Islet of Langerhans (tissue), 1 donor: ENCODE measurements at regions not wholly inside any gene's neighbourhood (a gene's known extent, or its start where the extent isn't known, plus 50 kb on each side); places are given as distances from the start of the nearest gene placed in this dataset.
"Not testable (repeated sequence)": the region's sequence is repeated elsewhere in the genome, so short reads cannot be mapped to it uniquely, and the experiment has no call there.

ENCODE experiments used
- FAIRE-seq: peaks from one replicate; lab custom pipeline; 2011; peaks lifted over from hg19 to GRCh38; lab: Jason Lieb, UNC

- not testable (repeated sequence) for FAIRE-seq
These were observed 562.8 kb downstream of the ZBBX start for GRCh38 chr3:166817269-166817668.

GRCh38 chr3:166810741-166811445 is 569.2 kb downstream of the ZBBX start:
- FAIRE-seq = no peak

DNA sequence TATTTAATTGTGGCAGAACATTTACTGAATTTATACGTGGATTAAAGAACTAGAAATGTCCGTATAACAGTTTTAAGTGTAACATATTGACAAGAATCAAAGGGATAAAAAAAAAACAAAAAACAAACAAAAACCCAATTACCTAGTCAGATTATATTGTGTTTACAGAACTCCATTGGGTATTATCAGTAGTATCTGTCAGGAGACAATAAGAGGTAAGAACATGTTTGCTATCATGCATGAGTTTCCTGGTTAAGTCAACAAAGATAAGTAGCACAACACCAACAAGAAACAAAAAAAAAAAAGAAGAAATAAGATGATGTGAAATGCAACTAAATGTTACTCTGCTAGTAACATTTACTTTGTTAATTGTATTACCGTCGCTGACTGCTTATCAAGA is 570.6 kb downstream of the ZBBX start:
- FAIRE-seq = no peak

- no peak for FAIRE-seq
These were observed 591.2 kb downstream of the ZBBX start for GRCh38 chr3:166788936-166789335.

DNA sequence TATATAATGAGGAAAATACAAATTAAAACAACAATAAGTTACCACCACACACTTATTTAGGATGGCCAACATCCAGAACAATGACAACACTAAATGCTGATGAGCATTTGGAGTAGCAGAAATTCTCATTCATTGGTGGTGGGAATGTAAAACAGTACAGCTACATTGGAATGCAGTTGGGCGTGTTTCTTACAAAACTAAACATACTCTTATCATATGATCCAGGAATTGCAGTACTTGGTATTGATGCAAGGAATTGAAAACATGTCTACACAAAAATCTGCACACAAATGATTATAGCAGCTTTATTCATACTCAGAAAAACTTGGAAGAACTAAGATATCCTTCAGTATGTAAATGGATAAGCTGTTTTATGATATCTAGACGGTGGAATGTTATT is 594.2 kb downstream of the ZBBX start:
- FAIRE-seq = no peak

GRCh38 chr3:166783206-166783605 is 596.9 kb downstream of the ZBBX start:
- FAIRE-seq = no peak

GRCh38 chr3:166764698-166765318 is 615.3 kb downstream of the ZBBX start:
- FAIRE-seq = no peak

DNA sequence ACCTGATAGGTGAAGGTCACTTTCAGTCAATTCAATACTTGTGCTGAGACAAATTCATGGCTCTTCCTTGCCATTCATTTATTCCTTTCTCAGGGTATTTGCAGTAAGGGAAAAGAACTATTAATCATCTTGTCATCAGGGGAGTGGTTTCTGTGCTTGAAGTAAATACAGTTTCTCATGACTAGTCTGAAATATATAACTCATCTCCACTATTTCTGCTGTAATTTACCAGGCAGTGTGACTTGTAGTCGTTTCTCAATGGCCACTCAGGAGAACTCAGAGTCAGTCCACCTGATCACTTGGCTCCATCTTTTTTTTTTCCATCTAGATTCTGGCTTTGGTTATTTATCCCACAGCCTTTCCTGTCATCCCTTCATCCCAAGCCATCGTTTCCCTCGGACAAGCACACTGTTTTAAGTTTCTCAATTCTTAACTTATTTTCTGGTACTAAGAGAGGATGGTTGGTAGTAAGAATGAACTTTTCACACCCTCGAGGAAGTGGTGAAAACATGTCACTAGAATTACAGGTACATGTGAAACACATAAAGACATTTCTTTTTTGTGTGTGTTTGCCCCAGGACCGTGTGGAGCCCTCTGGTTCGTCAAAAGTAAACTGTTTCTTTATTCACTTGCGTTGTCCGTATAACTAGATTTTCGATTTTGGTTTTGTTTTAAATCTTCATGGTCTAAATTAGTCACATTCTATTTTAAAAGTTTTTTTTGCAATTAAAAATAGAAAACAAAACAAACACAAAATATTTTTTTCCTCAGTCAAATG is 620.2 kb downstream of the ZBBX start:
- no peak for FAIRE-seq

- FAIRE-seq = no peak
These were observed 627.9 kb downstream of the ZBBX start for GRCh38 chr3:166752214-166752613.

DNA sequence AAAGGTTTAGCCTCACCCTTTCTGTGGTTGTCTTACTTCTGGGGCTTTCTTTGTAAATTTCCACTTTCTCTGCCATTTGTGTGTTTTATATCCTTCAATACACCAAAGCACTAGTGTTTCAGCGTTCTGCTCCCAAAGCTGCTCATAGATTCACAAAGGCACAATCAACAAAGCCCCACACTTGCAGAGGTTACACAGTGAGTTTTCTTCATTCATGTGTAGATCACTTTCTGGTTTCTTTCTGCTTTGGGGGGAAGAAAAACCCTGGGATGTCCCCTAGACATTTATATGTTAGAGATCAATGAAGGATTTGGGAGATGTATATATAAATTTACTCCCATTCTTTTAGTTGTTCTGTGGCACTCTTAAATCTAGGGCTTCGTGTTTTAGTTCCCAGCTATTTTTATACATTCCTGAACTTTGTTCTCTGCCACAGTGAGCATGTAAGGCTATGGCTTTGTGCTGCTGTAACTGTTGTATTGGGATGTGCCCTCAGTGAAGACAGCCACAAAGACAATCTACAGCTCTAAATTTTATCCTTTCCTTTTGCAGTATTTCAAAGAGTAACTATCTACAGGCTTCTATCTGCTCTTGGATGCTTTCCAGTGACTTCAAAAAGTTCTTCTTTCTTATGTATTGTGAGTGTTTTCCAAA is 636.5 kb downstream of the ZBBX start:
- no peak for FAIRE-seq

DNA sequence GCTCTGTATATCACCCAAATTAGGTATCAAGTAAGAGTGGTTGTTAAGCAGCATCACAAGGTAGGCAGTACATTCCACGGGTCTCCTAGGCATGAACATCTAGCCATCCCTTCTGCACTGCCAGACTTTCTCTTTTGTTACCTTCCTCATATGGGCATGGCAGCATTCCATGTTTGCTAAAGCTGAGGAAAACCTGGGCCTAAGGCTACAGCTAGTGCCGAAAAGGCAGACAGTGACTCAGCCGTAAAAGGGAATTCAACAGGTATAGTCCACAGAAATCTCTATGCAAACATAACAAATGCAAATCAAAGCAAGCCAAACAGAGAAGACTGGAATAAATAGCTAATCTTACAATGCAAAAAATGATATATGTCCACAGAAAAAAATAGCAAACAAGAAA is 645.4 kb downstream of the ZBBX start:
- FAIRE-seq = no peak

- FAIRE-seq = no peak
These were observed 648.4 kb downstream of the ZBBX start for GRCh38 chr3:166731701-166732100.

DNA sequence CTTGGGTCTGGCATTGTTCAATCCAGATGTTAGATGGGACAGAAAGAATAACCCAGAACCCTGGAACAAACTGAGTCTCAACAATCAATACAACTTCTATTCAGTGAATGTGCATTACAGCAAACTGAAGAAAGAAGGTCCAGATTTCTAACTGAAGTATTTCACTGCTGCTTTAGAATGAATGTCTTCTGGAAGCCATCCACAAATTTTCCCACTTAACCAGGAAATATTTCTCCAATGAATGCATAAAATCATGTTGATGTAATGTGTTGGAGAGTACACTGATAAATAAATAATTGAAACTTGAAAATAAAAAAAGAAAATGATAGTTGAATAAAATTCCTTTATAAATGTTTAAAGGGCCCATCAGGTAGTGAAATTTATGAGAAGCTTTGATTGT is 658.6 kb downstream of the ZBBX start:
- no peak for FAIRE-seq

DNA sequence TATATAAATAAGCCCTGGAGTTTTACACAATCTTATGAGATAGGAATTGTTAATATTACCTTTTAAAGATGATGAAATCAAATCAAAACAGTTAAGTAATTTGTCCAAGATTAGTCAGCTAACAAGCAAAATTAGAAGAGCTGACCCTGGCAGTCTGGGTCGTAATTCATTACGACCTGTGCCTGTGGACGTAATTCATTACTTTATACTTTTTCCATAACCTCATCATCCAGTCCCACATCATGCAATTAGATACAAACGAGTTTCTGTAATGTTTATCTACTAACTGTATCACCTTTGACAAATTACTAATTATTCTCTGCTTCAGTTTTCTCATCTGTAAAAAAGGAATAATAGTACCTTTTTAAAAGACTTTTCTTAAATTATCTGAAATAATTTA is 665.9 kb downstream of the ZBBX start:
- no peak for FAIRE-seq

DNA sequence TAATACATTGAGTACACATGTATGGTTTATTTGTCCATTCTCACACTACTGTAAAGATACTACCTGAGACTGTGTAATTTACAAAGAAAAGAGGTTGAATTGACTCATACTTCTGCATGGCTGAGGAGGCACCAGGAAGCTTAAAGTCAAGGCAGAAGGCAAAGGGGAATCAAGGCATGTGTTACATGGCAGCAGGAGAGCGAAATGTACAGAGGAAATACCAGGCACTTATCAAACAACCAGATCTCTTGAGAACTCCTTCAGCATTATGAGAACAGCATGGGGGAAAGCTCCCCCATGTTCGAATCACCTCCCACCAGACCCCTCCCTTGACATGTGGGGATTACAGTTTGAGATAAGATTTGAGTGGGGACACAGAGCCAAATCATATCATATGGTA is 666.3 kb downstream of the ZBBX start:
- FAIRE-seq = no peak

- FAIRE-seq = no peak
These were observed 674.0 kb downstream of the ZBBX start for GRCh38 chr3:166706094-166706493.

GRCh38 chr3:166697495-166697894 is 682.6 kb downstream of the ZBBX start:
- FAIRE-seq = no peak

DNA sequence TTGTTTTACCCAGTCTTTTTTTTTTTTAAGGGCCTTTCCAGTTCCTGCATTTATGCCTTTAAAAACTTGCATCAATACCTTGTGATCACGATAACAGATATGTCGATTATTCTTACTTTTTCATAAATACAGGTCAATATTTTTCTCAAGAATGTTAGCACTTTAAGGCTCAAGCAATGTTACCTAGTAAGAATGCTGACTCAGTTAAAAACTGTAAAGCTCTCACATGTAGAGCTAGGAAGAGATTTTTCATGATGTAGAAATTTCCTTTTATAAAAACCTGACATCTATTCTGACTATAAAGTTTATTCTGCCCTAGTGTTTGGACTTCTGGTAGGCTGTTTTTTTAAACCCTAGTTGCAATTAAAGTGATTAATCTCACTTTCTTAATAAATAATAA is 684.0 kb downstream of the ZBBX start:
- FAIRE-seq = no peak

GRCh38 chr3:166688665-166689064 is 691.4 kb downstream of the ZBBX start:
- FAIRE-seq = no peak

GRCh38 chr3:166685246-166685645 is 694.9 kb downstream of the ZBBX start:
- FAIRE-seq = no peak

DNA sequence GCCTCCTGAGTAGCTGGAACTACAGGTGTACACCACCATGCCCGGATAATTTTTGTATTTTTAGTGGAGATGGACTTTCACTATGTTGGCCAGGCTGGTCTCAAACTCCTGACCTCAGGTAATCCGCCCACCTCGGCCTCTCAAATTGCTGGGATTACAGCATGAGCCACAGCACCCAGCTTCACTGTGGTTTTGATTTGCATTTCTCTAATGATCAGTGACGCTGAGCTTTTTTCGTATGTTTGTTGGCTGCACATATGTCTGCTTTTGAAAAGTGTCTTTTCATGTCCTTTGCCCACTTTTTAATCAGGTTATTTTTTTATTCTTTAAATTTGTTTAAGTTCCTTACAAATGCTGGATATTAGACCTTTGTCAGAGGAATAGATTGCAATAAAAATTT is 696.0 kb downstream of the ZBBX start:
- not testable (repeated sequence) for FAIRE-seq

DNA sequence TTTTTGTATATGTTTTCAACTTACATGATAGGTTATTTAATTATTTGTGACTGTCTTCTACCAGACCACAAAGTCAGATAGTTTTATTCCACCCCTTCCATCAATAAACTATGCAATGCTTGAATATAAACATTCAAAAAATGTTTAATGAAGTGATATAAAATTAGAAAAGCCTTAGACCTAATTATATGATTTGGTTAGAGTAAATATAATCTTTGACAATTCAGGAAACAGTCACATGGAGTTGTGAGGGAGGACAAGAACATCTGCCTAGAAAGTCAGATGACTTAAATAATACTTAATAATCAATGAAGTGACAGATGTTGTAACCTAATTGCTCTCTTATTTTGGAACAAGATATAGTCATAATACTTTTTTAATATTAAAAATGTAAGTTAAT is 710.3 kb downstream of the ZBBX start:
- FAIRE-seq = no peak

- FAIRE-seq = no peak
These were observed 716.9 kb downstream of the ZBBX start for GRCh38 chr3:166663194-166663593.
